NCI-H82 (cell line): ENCODE measurements at regions not wholly inside any gene's neighbourhood (a gene's known extent, or its start where the extent isn't known, plus 50 kb on each side); places are given as distances from the start of the nearest gene placed in this dataset.

Source experiments
- DNase-seq: peaks from one replicate; lab custom pipeline; 2025; lab: John Stamatoyannopoulos, UW

GRCh38 chr9:87781331-87781730 lies 55.4 kb downstream of the CTSL start:
- peak; percentile 81 for DNase-seq

- no peak for DNase-seq
Observed at GRCh38 chr9:87783180-87783579, 57.3 kb downstream of the CTSL start.

GRCh38 chr9:87785315-87785970 lies 59.5 kb downstream of the CTSL start:
- peak; percentile 83 for DNase-seq

- no peak for DNase-seq
Observed at GRCh38 chr9:87786423-87786822, 60.5 kb downstream of the CTSL start.

- no peak for DNase-seq
Observed at GRCh38 chr9:87786876-87787275, 61.0 kb downstream of the CTSL start.

GRCh38 chr9:87787735-87788134 lies 61.8 kb downstream of the CTSL start:
- no peak for DNase-seq

- DNase-seq, result no peak
Observed at GRCh38 chr9:87792831-87793288, 66.9 kb downstream of the CTSL start.

- no peak for DNase-seq
Observed at GRCh38 chr9:87793292-87793691, 67.4 kb downstream of the CTSL start.

- DNase-seq, result no peak
Observed at GRCh38 chr9:87795178-87795577, 69.3 kb downstream of the CTSL start.

GRCh38 chr9:87796196-87796595 lies 70.3 kb downstream of the CTSL start:
- DNase-seq, result no peak

- no peak for DNase-seq
Observed at GRCh38 chr9:87798261-87798833, 72.4 kb downstream of the CTSL start.

GRCh38 chr9:87799503-87799902 lies 73.6 kb downstream of the CTSL start:
- DNase-seq, result no peak

- DNase-seq, result peak; percentile 41
Observed at GRCh38 chr9:87800456-87800855, 74.5 kb downstream of the CTSL start.

- peak; percentile 25 for DNase-seq
Observed at GRCh38 chr9:87801013-87801412, 75.1 kb downstream of the CTSL start.

- no peak for DNase-seq
Observed at GRCh38 chr9:87803166-87803565, 77.2 kb downstream of the CTSL start.

- no peak for DNase-seq
Observed at GRCh38 chr9:87803623-87804345, 77.9 kb downstream of the CTSL start.

- DNase-seq, result no peak
Observed at GRCh38 chr9:87805259-87805658, 77.4 kb upstream of the SPATA31E1 start.

GRCh38 chr9:87810008-87810407 lies 72.7 kb upstream of the SPATA31E1 start:
- no peak for DNase-seq

GRCh38 chr9:87810679-87811178 lies 71.9 kb upstream of the SPATA31E1 start:
- no peak for DNase-seq

GRCh38 chr9:87812375-87813118 lies 70.1 kb upstream of the SPATA31E1 start:
- peak; percentile 24 for DNase-seq

- DNase-seq, result no peak
Observed at GRCh38 chr9:87813119-87813463, 69.6 kb upstream of the SPATA31E1 start.

GRCh38 chr9:87816036-87816435 lies 66.6 kb upstream of the SPATA31E1 start:
- peak; percentile 57 for DNase-seq
